GM23338 (cell line): ENCODE measurements at regions not wholly inside any gene's neighbourhood (a gene's known extent, or its start where the extent isn't known, plus 50 kb on each side); places are given as distances from the start of the nearest gene placed in this dataset.

Experiments
- ATAC-seq: fragments of 200-7000 bp; cut with Tn5 transposase; 3 replicates; pipeline ENCODE4 v1.9.1; 2020
- DNase-seq: peaks from one replicate; pipeline ENCODE4 v3.0.0-alpha.2; 2015; ENCODE audit warnings: low spot score
- H2AFZ ChIP-seq: fragments of 200-600 bp; sonication (generic); 2 replicates; pipeline ENCODE4 v1.8.0; 2016; ENCODE audit warnings: antibody characterized with exemption, mild to moderate bottlenecking, moderate library complexity
- H3F3A ChIP-seq: fragments of 200-600 bp; sonication (generic); replicated peaks from 2 replicates; pipeline ENCODE4 v1.8.0; 2017; ENCODE audit warnings: antibody characterized with exemption, mixed run types, low read depth
- H3K27ac ChIP-seq: fragments of 200-600 bp; sonication (generic); 2 replicates; pipeline ENCODE4 v1.6.1; 2016; ENCODE audit warnings: low read depth
- H3K27me3 ChIP-seq: fragments of 200-600 bp; sonication (generic); 2 replicates; pipeline ENCODE4 v1.8.0; 2016; ENCODE audit warnings: mild to moderate bottlenecking, mixed run types, moderate library complexity; ENCODE audit not compliant: insufficient read depth
- H3K36me3 ChIP-seq: fragments of 200-600 bp; sonication (generic); 2 replicates; pipeline ENCODE4 v1.8.0; 2016; ENCODE audit warnings: mild to moderate bottlenecking; ENCODE audit not compliant: insufficient read depth
- H3K4me1 ChIP-seq: fragments of 200-600 bp; sonication (generic); 2 replicates; pipeline ENCODE4 v1.8.0; 2016; ENCODE audit warnings: mild to moderate bottlenecking, moderate library complexity; ENCODE audit not compliant: insufficient read depth
- H3K4me2 ChIP-seq: fragments of 200-600 bp; sonication (generic); 2 replicates; pipeline ENCODE4 v1.7.1; 2017; ENCODE audit warnings: mixed run types
- H3K4me3 ChIP-seq: fragments of 200-600 bp; sonication (generic); 2 replicates; pipeline ENCODE4 v1.6.1; 2016; ENCODE audit warnings: mixed run types
- H3K79me2 ChIP-seq: fragments of 200-600 bp; sonication (generic); replicated peaks from 2 replicates; pipeline ENCODE4 v1.8.0; 2017; ENCODE audit warnings: mild to moderate bottlenecking; ENCODE audit not compliant: insufficient read depth
- H3K9me2 ChIP-seq: fragments of 200-600 bp; sonication (generic); 2 replicates; pipeline ENCODE4 v1.8.0; 2017; ENCODE audit not compliant: insufficient read depth
- H4K20me1 ChIP-seq: fragments of 200-600 bp; sonication (generic); replicated peaks from 2 replicates; pipeline ENCODE4 v1.8.0; 2017; ENCODE audit warnings: mild to moderate bottlenecking; ENCODE audit not compliant: insufficient read depth
- H3K27ac Mint-ChIP-seq: 2 replicates; pipeline ENCODE4 v1.8.0; 2020; ENCODE audit warnings: inconsistent platforms, mild to moderate bottlenecking, moderate library complexity, mixed read lengths
- H3K27me3 Mint-ChIP-seq: 3 replicates; pipeline ENCODE4 v1.8.0; 2022; ENCODE audit warnings: low read depth, mild to moderate bottlenecking, moderate library complexity, mixed read lengths, inconsistent platforms; ENCODE audit not compliant: insufficient read depth, poor library complexity
- H3K36me3 Mint-ChIP-seq: 3 replicates; pipeline ENCODE4 v1.8.0; 2021; ENCODE audit warnings: low read depth, mild to moderate bottlenecking, inconsistent platforms, moderate library complexity, mixed read lengths
- H3K4me1 Mint-ChIP-seq: 3 replicates; pipeline ENCODE4 v1.8.0; 2020; ENCODE audit warnings: mild to moderate bottlenecking, inconsistent platforms, mixed read lengths
- H3K4me3 Mint-ChIP-seq: 3 replicates; pipeline ENCODE4 v1.8.0; 2021; ENCODE audit warnings: moderate library complexity, mild to moderate bottlenecking, inconsistent platforms, mixed read lengths
- H3K9me3 Mint-ChIP-seq: 3 replicates; pipeline ENCODE4 v1.8.0; 2020; ENCODE audit warnings: moderate library complexity, mild to moderate bottlenecking, inconsistent platforms, mixed read lengths
- CREB1 ChIP-seq: fragments of 250-450 bp; sonication (Bioruptor Pico); IDR thresholded peaks from 2 replicates; pipeline ENCODE4 v1.5.0; 2020; ENCODE audit warnings: low read depth, mild to moderate bottlenecking, moderate library complexity
- EZH2 ChIP-seq: fragments of 200-600 bp; sonication (generic); IDR thresholded peaks from one replicate; pipeline ENCODE4 v1.8.0; 2017; ENCODE audit warnings: antibody characterized with exemption, mild to moderate bottlenecking, low read depth; ENCODE audit not compliant: unreplicated experiment
- JUNB ChIP-seq: IDR thresholded peaks from one replicate; pipeline ENCODE4 v1.6.1; 2016; ENCODE audit warnings: antibody characterized with exemption; ENCODE audit not compliant: unreplicated experiment
- NANOG ChIP-seq: IDR thresholded peaks from 2 replicates; pipeline ENCODE4 v1.6.1; 2016; ENCODE audit warnings: antibody characterized with exemption, borderline replicate concordance
- POLR2AphosphoS5 ChIP-seq: IDR thresholded peaks from 2 replicates; pipeline ENCODE4 v1.6.1; 2016; ENCODE audit warnings: antibody characterized with exemption, low read depth
- STAT1 ChIP-seq: IDR thresholded peaks from one replicate; pipeline ENCODE4 v1.6.1; 2016; ENCODE audit warnings: antibody characterized with exemption; ENCODE audit not compliant: unreplicated experiment
- ZNF114 ChIP-seq: fragments of 250-450 bp; sonication (Bioruptor Pico); IDR thresholded peaks from 2 replicates; pipeline ENCODE4 v1.5.0; 2020; ENCODE audit warnings: mild to moderate bottlenecking, moderate library complexity
- TF ChIP-seq, protein P1 (sequence below): IDR thresholded peaks from 2 replicates; pipeline ENCODE4 v1.6.1; 2016; ENCODE audit warnings: antibody characterized with exemption
- TF ChIP-seq, protein P2 (sequence below): IDR thresholded peaks from one replicate; pipeline ENCODE4 v1.6.1; 2018; ENCODE audit warnings: antibody characterized with exemption; ENCODE audit not compliant: unreplicated experiment
- TF ChIP-seq, protein P3 (sequence below), 2 experiments: fragments of 200-600 bp in 1 of 2; sonication (generic) in 1 of 2; conservative IDR thresholded peaks; 2 replicates each; pipeline versions ENCODE4 v1.5.1 to v1.6.1; 2016 to 2017; ENCODE audit warnings: antibody characterized with exemption in 2 of 2, low read depth in 2 of 2, mild to moderate bottlenecking in 2 of 2, moderate library complexity in 1 of 2

DNA sequence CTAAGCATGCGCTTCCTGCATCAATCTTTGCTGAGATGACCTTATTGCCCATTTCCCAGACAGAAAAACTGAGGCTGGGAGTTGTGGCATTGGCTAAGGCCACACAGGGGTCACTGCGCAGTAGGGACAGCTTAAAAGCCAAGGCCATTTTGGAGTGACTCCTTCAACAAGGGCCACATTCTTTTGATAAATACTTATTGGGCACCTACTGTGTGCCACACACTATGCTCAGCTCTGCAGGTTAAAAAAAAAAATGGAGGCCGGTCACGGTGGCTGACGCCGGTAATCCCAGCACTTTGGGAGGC is 108.6 kb downstream of the CEBPB start:
- no peak for DNase-seq
- Histone ChIP-seq H3K4me2 (no peak overlapping the region), H3K4me1 (no peaks in the 10 kb centered on the region), H2AFZ (no peak overlapping the region), H3K9me2 (no peaks in the 10 kb centered on the region), H3K27ac (no peak overlapping the region), H3F3A (no peaks in the 10 kb centered on the region), H3K36me3 (no peaks in the 10 kb centered on the region), H3K4me3 (no peak overlapping the region), H3K79me2 (no peaks in the 10 kb centered on the region), H3K27me3 (no peaks in the 10 kb centered on the region), H4K20me1 (no peaks in the 10 kb centered on the region)
- no peak overlapping the region for H3K4me3 Mint-ChIP-seq
- TF ChIP-seq EZH2 (no peak), STAT1 (no peak), ZNF114 (no peak), CREB1 (CRISPR knock-in tag) (no peak)
- TF ChIP-seq, protein P1, sequence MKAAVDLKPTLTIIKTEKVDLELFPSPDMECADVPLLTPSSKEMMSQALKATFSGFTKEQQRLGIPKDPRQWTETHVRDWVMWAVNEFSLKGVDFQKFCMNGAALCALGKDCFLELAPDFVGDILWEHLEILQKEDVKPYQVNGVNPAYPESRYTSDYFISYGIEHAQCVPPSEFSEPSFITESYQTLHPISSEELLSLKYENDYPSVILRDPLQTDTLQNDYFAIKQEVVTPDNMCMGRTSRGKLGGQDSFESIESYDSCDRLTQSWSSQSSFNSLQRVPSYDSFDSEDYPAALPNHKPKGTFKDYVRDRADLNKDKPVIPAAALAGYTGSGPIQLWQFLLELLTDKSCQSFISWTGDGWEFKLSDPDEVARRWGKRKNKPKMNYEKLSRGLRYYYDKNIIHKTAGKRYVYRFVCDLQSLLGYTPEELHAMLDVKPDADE = no peak
- TF ChIP-seq, protein P2, sequence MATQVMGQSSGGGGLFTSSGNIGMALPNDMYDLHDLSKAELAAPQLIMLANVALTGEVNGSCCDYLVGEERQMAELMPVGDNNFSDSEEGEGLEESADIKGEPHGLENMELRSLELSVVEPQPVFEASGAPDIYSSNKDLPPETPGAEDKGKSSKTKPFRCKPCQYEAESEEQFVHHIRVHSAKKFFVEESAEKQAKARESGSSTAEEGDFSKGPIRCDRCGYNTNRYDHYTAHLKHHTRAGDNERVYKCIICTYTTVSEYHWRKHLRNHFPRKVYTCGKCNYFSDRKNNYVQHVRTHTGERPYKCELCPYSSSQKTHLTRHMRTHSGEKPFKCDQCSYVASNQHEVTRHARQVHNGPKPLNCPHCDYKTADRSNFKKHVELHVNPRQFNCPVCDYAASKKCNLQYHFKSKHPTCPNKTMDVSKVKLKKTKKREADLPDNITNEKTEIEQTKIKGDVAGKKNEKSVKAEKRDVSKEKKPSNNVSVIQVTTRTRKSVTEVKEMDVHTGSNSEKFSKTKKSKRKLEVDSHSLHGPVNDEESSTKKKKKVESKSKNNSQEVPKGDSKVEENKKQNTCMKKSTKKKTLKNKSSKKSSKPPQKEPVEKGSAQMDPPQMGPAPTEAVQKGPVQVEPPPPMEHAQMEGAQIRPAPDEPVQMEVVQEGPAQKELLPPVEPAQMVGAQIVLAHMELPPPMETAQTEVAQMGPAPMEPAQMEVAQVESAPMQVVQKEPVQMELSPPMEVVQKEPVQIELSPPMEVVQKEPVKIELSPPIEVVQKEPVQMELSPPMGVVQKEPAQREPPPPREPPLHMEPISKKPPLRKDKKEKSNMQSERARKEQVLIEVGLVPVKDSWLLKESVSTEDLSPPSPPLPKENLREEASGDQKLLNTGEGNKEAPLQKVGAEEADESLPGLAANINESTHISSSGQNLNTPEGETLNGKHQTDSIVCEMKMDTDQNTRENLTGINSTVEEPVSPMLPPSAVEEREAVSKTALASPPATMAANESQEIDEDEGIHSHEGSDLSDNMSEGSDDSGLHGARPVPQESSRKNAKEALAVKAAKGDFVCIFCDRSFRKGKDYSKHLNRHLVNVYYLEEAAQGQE = no peak
- ATAC-seq = no peak
- H3K27me3 Mint-ChIP-seq = peaks cover 9% of the 10 kb centered on the region
- no peak overlapping the region for H3K27ac Mint-ChIP-seq
- H3K36me3 Mint-ChIP-seq = no peaks in the 10 kb centered on the region
- H3K9me3 Mint-ChIP-seq = no peaks in the 10 kb centered on the region
- peaks cover 7% of the 10 kb centered on the region for H3K4me1 Mint-ChIP-seq

DNA sequence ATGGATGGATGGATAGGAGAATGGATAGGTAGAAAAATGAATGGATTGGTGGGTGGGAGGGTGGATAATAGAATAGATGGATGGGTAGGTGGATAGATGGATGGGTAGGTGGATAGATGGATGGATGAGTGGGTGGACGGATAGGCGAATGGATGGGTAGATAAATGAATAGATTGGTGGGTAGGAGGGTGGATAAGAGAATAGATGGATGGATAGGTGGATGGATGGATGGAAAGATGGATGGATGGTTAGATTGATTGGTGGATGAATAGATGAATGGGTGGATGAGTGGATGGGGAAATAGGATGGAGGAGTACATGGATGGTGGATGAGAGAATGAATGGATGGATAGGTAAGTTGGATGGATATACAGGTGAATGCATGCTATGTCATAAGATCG is 110.5 kb downstream of the CEBPB start:
- Histone ChIP-seq H3K4me2 (no peak overlapping the region), H3K4me3 (no peak overlapping the region), H4K20me1 (no peaks in the 10 kb centered on the region), H3F3A (no peaks in the 10 kb centered on the region), H3K36me3 (no peaks in the 10 kb centered on the region), H3K79me2 (no peaks in the 10 kb centered on the region), H3K27ac (no peak overlapping the region), H2AFZ (no peak overlapping the region), H3K27me3 (no peaks in the 10 kb centered on the region), H3K4me1 (peaks cover 6% of the 10 kb centered on the region; the same call in 1 of the 2 replicates), H3K9me2 (no peaks in the 10 kb centered on the region)
- Mint-ChIP-seq H3K27me3 (peaks cover 4% of the 10 kb centered on the region), H3K4me3 (no peak overlapping the region), H3K9me3 (no peaks in the 10 kb centered on the region), H3K36me3 (no peaks in the 10 kb centered on the region), H3K27ac (no peak overlapping the region), H3K4me1 (peaks cover 16% of the 10 kb centered on the region)
- no peak for ATAC-seq
- DNase-seq = no peak
- TF ChIP-seq ZNF114 (no peak), EZH2 (no peak), CREB1 (CRISPR knock-in tag) (no peak), POLR2AphosphoS5 (no peak), STAT1 (no peak), JUNB (no peak), NANOG (no peak)
- TF ChIP-seq, protein P3, sequence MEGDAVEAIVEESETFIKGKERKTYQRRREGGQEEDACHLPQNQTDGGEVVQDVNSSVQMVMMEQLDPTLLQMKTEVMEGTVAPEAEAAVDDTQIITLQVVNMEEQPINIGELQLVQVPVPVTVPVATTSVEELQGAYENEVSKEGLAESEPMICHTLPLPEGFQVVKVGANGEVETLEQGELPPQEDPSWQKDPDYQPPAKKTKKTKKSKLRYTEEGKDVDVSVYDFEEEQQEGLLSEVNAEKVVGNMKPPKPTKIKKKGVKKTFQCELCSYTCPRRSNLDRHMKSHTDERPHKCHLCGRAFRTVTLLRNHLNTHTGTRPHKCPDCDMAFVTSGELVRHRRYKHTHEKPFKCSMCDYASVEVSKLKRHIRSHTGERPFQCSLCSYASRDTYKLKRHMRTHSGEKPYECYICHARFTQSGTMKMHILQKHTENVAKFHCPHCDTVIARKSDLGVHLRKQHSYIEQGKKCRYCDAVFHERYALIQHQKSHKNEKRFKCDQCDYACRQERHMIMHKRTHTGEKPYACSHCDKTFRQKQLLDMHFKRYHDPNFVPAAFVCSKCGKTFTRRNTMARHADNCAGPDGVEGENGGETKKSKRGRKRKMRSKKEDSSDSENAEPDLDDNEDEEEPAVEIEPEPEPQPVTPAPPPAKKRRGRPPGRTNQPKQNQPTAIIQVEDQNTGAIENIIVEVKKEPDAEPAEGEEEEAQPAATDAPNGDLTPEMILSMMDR (conservative IDR thresholded peaks at IDR 0.05; ENCODE audit: low read depth in 2 of 2) = no peak
- TF ChIP-seq, protein P1 = no peak
